ENCODE measurements at regions not wholly inside any gene's neighbourhood (a gene's known extent, or its start where the extent isn't known, plus 50 kb on each side); places are given as distances from the start of the nearest gene placed in this dataset.
"Not testable (repeated sequence)": the region's sequence is repeated elsewhere in the genome, so short reads cannot be mapped to it uniquely, and the experiment has no call there.

DNA sequence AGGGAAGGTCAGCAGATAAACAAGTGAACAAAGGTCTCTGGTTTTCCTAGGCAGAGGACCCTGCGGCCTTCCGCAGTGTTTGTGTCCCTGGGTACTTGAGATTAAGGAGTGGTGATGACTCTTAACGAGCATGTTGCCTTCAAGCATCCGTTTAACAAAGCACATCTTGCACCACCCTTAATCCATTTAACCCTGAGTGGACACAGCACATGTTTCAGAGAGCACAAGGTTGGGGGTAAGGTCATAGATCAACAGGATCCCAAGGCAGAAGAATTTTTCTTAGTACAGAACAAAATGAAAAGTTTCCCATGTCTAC lies 966.4 kb upstream of the DEFB115 start:
- H3K4me2 ChIP-seq (ENCODE audit: insufficient read depth, insufficient read length, low read length); H3T11ph ChIP-seq (ENCODE audit: low read length); H3K18ac ChIP-seq (ENCODE audit: insufficient read length, low read depth, low read length); H2AK5ac ChIP-seq (ENCODE audit: insufficient read length, low read length); H2AFZ ChIP-seq (ENCODE audit: low read length); H4K8ac ChIP-seq (replicated peaks; ENCODE audit: insufficient read length, low read depth, low read length); H3K4ac ChIP-seq (ENCODE audit: low read depth, low read length); H2BK120ac ChIP-seq (ENCODE audit: low read depth, low read length, poor library complexity, severe bottlenecking); DNase-seq; H3K23ac ChIP-seq (ENCODE audit: insufficient read length, low read depth, low read length); H4K20me1 ChIP-seq (ENCODE audit: control insufficient read depth, insufficient read depth, insufficient read length); H4K5ac ChIP-seq (ENCODE audit: insufficient read length, low read depth, low read length); H3K27ac Mint-ChIP-seq; H2BK12ac ChIP-seq (ENCODE audit: insufficient read length, low read depth, low read length); H2BK20ac ChIP-seq (ENCODE audit: low read depth, low read length, poor library complexity, severe bottlenecking); H3K79me2 ChIP-seq (ENCODE audit: insufficient read depth, low read length); H3K56ac ChIP-seq (ENCODE audit: insufficient read length, low read depth, low read length); H3K27me3 Mint-ChIP-seq (ENCODE audit: low read depth); H3K27me3 ChIP-seq (ENCODE audit: insufficient read depth, low read length); H4K91ac ChIP-seq (ENCODE audit: insufficient read length, low read depth, low read length); H3K23me2 ChIP-seq (ENCODE audit: insufficient read length, low read depth, low read length, poor library complexity, severe bottlenecking); H3K4me1 ChIP-seq (ENCODE audit: insufficient read depth, low read length); H3K79me1 ChIP-seq (ENCODE audit: insufficient read depth, low read depth, low read length, poor library complexity, severe bottlenecking); H3K14ac ChIP-seq (ENCODE audit: insufficient read depth, low read length); H3K27ac ChIP-seq (ENCODE audit: insufficient read length, low read depth, low read length); H3K4me3 Mint-ChIP-seq; H2BK5ac ChIP-seq (ENCODE audit: insufficient read length, low read length); H3K9ac ChIP-seq (ENCODE audit: extremely low read depth, insufficient read length, low read length); H3K4me1 Mint-ChIP-seq; H2BK15ac ChIP-seq (ENCODE audit: low read depth, low read length): not testable (repeated sequence)
- WGBS (ENCODE audit: extremely low coverage, insufficient read length, low lambda C conversion rate): no CpG with 5 or more reads among the region's 4 CpGs
- peaks cover 29% of the 10 kb centered on the region for H3K9me3 ChIP-seq (ENCODE audit: control insufficient read depth, low read depth, low read length)
- Mint-ChIP-seq H3K9me3 (peaks cover 79 to 88% of the 10 kb centered on the region in 2 experiments), H3K36me3 (ENCODE audit: insufficient read depth in 1 of 3, low read depth in 3 of 3) (peaks cover 14 to 20% (median 19%) of the 10 kb centered on the region in 3 experiments; a peak in 6 of 7 replicates)

DNA sequence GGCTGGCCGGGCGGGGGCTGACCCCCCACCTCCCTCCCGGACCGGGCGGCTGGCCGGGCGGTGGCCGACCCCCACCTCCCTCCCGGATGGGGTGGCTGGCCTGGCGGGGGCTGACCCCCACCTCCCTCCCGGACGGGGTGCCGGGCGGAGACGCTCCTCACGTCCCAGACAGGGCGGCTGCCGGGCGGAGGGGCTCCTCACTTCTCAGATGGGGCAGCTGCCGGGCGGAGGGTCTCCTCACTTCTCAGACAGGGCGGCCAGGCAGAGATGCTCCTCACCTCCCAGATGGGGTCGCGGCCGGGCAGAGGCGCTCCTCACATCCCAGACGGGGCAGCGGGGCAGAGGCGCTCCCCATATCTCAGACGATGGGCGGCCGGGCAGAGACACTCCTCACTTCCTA lies 965.8 kb upstream of the DEFB115 start:
- H3K56ac ChIP-seq (ENCODE audit: insufficient read length, low read depth, low read length): not testable (repeated sequence)

More for the DNA sequence above, 965.8 kb upstream of the DEFB115 start:
- H4K8ac ChIP-seq (replicated peaks; ENCODE audit: insufficient read length, low read depth, low read length); H3K4me1 Mint-ChIP-seq; H4K91ac ChIP-seq (ENCODE audit: insufficient read length, low read depth, low read length); H3K79me1 ChIP-seq (ENCODE audit: insufficient read depth, low read depth, low read length, poor library complexity, severe bottlenecking); H2AK5ac ChIP-seq (ENCODE audit: insufficient read length, low read length); H2BK15ac ChIP-seq (ENCODE audit: low read depth, low read length); H4K5ac ChIP-seq (ENCODE audit: insufficient read length, low read depth, low read length); H2AFZ ChIP-seq (ENCODE audit: low read length); H3K4ac ChIP-seq (ENCODE audit: low read depth, low read length); DNase-seq; H3K27ac Mint-ChIP-seq; H3K23me2 ChIP-seq (ENCODE audit: insufficient read length, low read depth, low read length, poor library complexity, severe bottlenecking); H3K27ac ChIP-seq (ENCODE audit: insufficient read length, low read depth, low read length); H3K18ac ChIP-seq (ENCODE audit: insufficient read length, low read depth, low read length); H2BK120ac ChIP-seq (ENCODE audit: low read depth, low read length, poor library complexity, severe bottlenecking); H3K4me2 ChIP-seq (ENCODE audit: insufficient read depth, insufficient read length, low read length); H3K4me1 ChIP-seq (ENCODE audit: insufficient read depth, low read length); H3K14ac ChIP-seq (ENCODE audit: insufficient read depth, low read length); H4K20me1 ChIP-seq (ENCODE audit: control insufficient read depth, insufficient read depth, insufficient read length); H2BK5ac ChIP-seq (ENCODE audit: insufficient read length, low read length); H2BK20ac ChIP-seq (ENCODE audit: low read depth, low read length, poor library complexity, severe bottlenecking); H3K27me3 ChIP-seq (ENCODE audit: insufficient read depth, low read length); H3K23ac ChIP-seq (ENCODE audit: insufficient read length, low read depth, low read length); H3T11ph ChIP-seq (ENCODE audit: low read length); H3K79me2 ChIP-seq (ENCODE audit: insufficient read depth, low read length); H2BK12ac ChIP-seq (ENCODE audit: insufficient read length, low read depth, low read length); H3K4me3 Mint-ChIP-seq; H3K9ac ChIP-seq (ENCODE audit: extremely low read depth, insufficient read length, low read length); H3K27me3 Mint-ChIP-seq (ENCODE audit: low read depth): not testable (repeated sequence)
- H3K9me3 ChIP-seq (ENCODE audit: control insufficient read depth, low read depth, low read length): peaks cover 26% of the 10 kb centered on the region
- no CpG with 5 or more reads among the region's 32 CpGs for WGBS (ENCODE audit: extremely low coverage, insufficient read length, low lambda C conversion rate)
- Mint-ChIP-seq H3K9me3 (peaks cover 82 to 90% of the 10 kb centered on the region in 2 experiments), H3K36me3 (ENCODE audit: insufficient read depth in 1 of 3, low read depth in 3 of 3) (peaks cover 13 to 23% (median 16%) of the 10 kb centered on the region in 3 experiments; a peak in 6 of 7 replicates)
